K562 (cell line): ENCODE measurements at regions not wholly inside any gene's neighbourhood (a gene's known extent, or its start where the extent isn't known, plus 50 kb on each side); places are given as distances from the start of the nearest gene placed in this dataset.
A peak's percentile ranks its signal among the peaks of the same experiment; 100 is the strongest.

Experiments
- ATAC-seq: fragments of 200-7000 bp; cut with Tn5 transposase; 3 replicates; pipeline ENCODE4 v1.9.1; 2020; ENCODE audit warnings: moderate library complexity
- BruUV-seq: library from RNA; stranded (reverse); fragments of 400-500 nt; replicated peaks from 2 replicates; lab custom pipeline; 2021; lab: Mats Ljungman, UMichigan
- CTCF ChIA-PET: fragments of 300-600 bp; formaldehyde crosslinking; extraction: SDS; loops from one replicate; lab custom pipeline; 2021; ENCODE audit warnings: low intra/inter-chr PET ratio; lab: Yijun Ruan, JAX
- POLR2A ChIA-PET: fragments of 300-600, 350-650 bp; sonication (Branson Sonifier 250); formaldehyde crosslinking; extraction: SDS; loops from one replicate; lab custom pipeline; 2021; ENCODE audit warnings: antibody characterized with exemption, inconsistent platforms; lab: Yijun Ruan, JAX
- DNase-seq, 4 experiments: peaks; one replicate each; pipeline versions ENCODE4 v3.0.0 to v3.0.0-alpha.2; 2011 to 2018; ENCODE audit warnings: low spot score in 3 of 4, mixed read lengths in 3 of 4; ENCODE audit errors: extremely low read depth in 1 of 4
- FAIRE-seq: peaks from 2 replicates; lab custom pipeline; 2011; peaks lifted over from hg19 to GRCh38; lab: Jason Lieb, UNC
- H2AFZ ChIP-seq: 2 replicates; pipeline ENCODE4 v1.6.0; 2011; ENCODE audit warnings: low read depth, low read length, control low read depth, inconsistent platforms
- H3K27ac ChIP-seq: fragments of 200-600 bp; 3 replicates; pipeline ENCODE4 v1.8.0; 2011; ENCODE audit warnings: low read depth, mild to moderate bottlenecking, control low read depth, inconsistent platforms, low read length, moderate library complexity, mixed read lengths; ENCODE audit errors: extremely low read depth
- H3K27me3 ChIP-seq, 2 experiments: fragments of 300-600 bp in 1 of 2; 2 replicates in 1 of 2; 3 replicates in 1 of 2; pipeline versions ENCODE4 v1.6.0 to v1.8.0; 2011; ENCODE audit warnings: inconsistent platforms in 2 of 2, low read length in 2 of 2, mild to moderate bottlenecking in 1 of 2, mixed read lengths in 1 of 2, moderate library complexity in 1 of 2; ENCODE audit not compliant: control insufficient read depth in 2 of 2, insufficient read depth in 2 of 2
- H3K36me3 ChIP-seq: fragments of 300-600 bp; 3 replicates; pipeline ENCODE4 v1.8.0; 2011; ENCODE audit warnings: mild to moderate bottlenecking, low read length, inconsistent platforms; ENCODE audit not compliant: control insufficient read depth, insufficient read depth
- H3K4me1 ChIP-seq, 2 experiments: fragments of 200-600 bp in 1 of 2; replicated peaks in 1 of 2; 2 replicates in 1 of 2; 3 replicates in 1 of 2; pipeline versions ENCODE4 v1.5.1 to v1.8.0; 2011; ENCODE audit warnings: inconsistent platforms in 2 of 2, low read length in 2 of 2, mild to moderate bottlenecking in 1 of 2, mixed read lengths in 1 of 2, moderate library complexity in 1 of 2; ENCODE audit not compliant: control insufficient read depth in 2 of 2, insufficient read depth in 2 of 2
- H3K4me2 ChIP-seq: 2 replicates; pipeline ENCODE4 v1.6.1; 2011; ENCODE audit warnings: low read length, control low read depth, inconsistent platforms, mixed read lengths; ENCODE audit not compliant: insufficient read depth
- H3K4me3 ChIP-seq: fragments of 200-600 bp; sonication (generic), shearing (Covaris generic); 2 replicates; pipeline ENCODE4 v1.5.1; 2016; ENCODE audit warnings: control low read depth, inconsistent platforms
- H3K79me2 ChIP-seq: fragments of 200-600 bp; 3 replicates; pipeline ENCODE4 v1.8.0; 2011; ENCODE audit warnings: low read length, inconsistent platforms; ENCODE audit not compliant: control insufficient read depth, insufficient read depth
- H3K9ac ChIP-seq, 2 experiments: 2 replicates each; pipeline versions ENCODE4 v1.6.0 to v1.6.1; 2011; ENCODE audit warnings: low read depth in 2 of 2, low read length in 2 of 2, control low read depth in 1 of 2, inconsistent platforms in 1 of 2, mild to moderate bottlenecking in 1 of 2, mixed read lengths in 1 of 2; ENCODE audit not compliant: insufficient read depth in 1 of 2
- H3K9me1 ChIP-seq: one replicate; pipeline ENCODE4 v1.6.0; 2011; ENCODE audit warnings: inconsistent platforms, mild to moderate bottlenecking, low read length, moderate library complexity; ENCODE audit not compliant: control insufficient read depth, insufficient read depth
- H3K9me3 ChIP-seq: replicated peaks from 2 replicates; pipeline ENCODE4 v1.5.1; 2011; ENCODE audit warnings: low read depth, low read length, inconsistent platforms; ENCODE audit not compliant: control insufficient read depth, insufficient read depth
- H4K20me1 ChIP-seq: replicated peaks from 2 replicates; pipeline ENCODE4 v1.6.1; 2011; ENCODE audit warnings: low read length, inconsistent platforms, mixed read lengths; ENCODE audit not compliant: control insufficient read depth, insufficient read depth
- CXXC5 ChIP-seq: fragments of 250-450 bp; sonication (Bioruptor Pico); IDR thresholded peaks from 2 replicates; pipeline ENCODE4 v1.8.0; 2022; ENCODE audit warnings: inconsistent platforms, mild to moderate bottlenecking, moderate library complexity
- EP400 ChIP-seq: fragments of 450-650 bp; IDR thresholded peaks from 2 replicates; pipeline ENCODE4 v1.6.1; 2017; ENCODE audit warnings: antibody characterized with exemption, mild to moderate bottlenecking, moderate library complexity
- FUS ChIP-seq: fragments of 200-400 bp; formaldehyde crosslinking; optimal IDR thresholded peaks from 2 replicates; pipeline ENCODE3; 2017; ENCODE audit warnings: low read depth, low read length
- HCFC1 ChIP-seq: IDR thresholded peaks from 2 replicates; pipeline ENCODE4 v1.6.1; 2012; ENCODE audit warnings: low read depth, low read length, improper control_type of control experiment
- NBN ChIP-seq: fragments of 450-650 bp; IDR thresholded peaks from 2 replicates; pipeline ENCODE4 v1.6.1; 2016; ENCODE audit warnings: low read depth, mild to moderate bottlenecking
- NFIC ChIP-seq: fragments of 450-650 bp; IDR thresholded peaks from 2 replicates; pipeline ENCODE4 v1.6.1; 2017; ENCODE audit warnings: mild to moderate bottlenecking, inconsistent platforms
- PHF8 ChIP-seq: fragments of 200-600 bp; sonication (generic); IDR thresholded peaks from 2 replicates; pipeline ENCODE4 v1.6.1; 2012; ENCODE audit warnings: mixed run types, mild to moderate bottlenecking, inconsistent platforms, low read length, moderate library complexity, borderline replicate concordance
- RBM25 ChIP-seq: fragments of 200-400 bp; formaldehyde crosslinking; IDR thresholded peaks from 2 replicates; pipeline ENCODE4 v1.6.1; 2018; ENCODE audit warnings: low read length, low read depth, moderate library complexity; ENCODE audit not compliant: severe bottlenecking
- SNIP1 ChIP-seq: fragments of 450-650 bp; IDR thresholded peaks from 2 replicates; pipeline ENCODE4 v1.7.1; 2017; ENCODE audit warnings: low read depth, mild to moderate bottlenecking
- TCF15 ChIP-seq: fragments of 250-450 bp; sonication (Bioruptor Pico); IDR thresholded peaks from 2 replicates; pipeline ENCODE4 v1.8.0; 2022; ENCODE audit warnings: moderate library complexity, mild to moderate bottlenecking, inconsistent platforms
- YBX1 ChIP-seq: fragments of 450-650 bp; IDR thresholded peaks from 2 replicates; pipeline ENCODE4 v1.7.1; 2016; ENCODE audit warnings: mild to moderate bottlenecking
- WGBS: fragments of 100-300 bp; shearing (Covaris generic); methylation state at CpG from one replicate; pipeline ENCODE4 v1.1.6; 2016; ENCODE audit warnings: low coverage, mixed read lengths; ENCODE audit not compliant: insufficient coverage; ENCODE audit errors: missing lambda C conversion rate; 5-methylcytosine and 5-hydroxymethylcytosine counted together
- in situ Hi-C: fragments of 300-500 bp; cut with MboI; formaldehyde crosslinking; loops from 4 replicates; pipeline ENCODE4 v1.15.0; 2018; ENCODE audit warnings: inconsistent platforms, mixed read lengths
- intact Hi-C: fragments of 100-400 bp; cut with micrococcal nuclease; formaldehyde crosslinking; loops from 2 replicates; pipeline ENCODE4 v1.14.2; 2022

- Histone ChIP-seq H3K9me3 (no peaks in the 10 kb centered on the region), H3K4me1 (no peaks in the 10 kb centered on the region), H3K27ac (no peak overlapping the region), H3K4me3 (no peak overlapping the region), H3K79me2 (no peaks in the 10 kb centered on the region), H3K9me1 (no peaks in the 10 kb centered on the region), H3K9ac (no peak overlapping the region), H3K4me2 (no peak overlapping the region), H2AFZ (no peak overlapping the region), H3K36me3 (no peaks in the 10 kb centered on the region), H4K20me1 (no peaks in the 10 kb centered on the region), H3K27me3 (peaks cover 0 to 5% of the 10 kb centered on the region in 2 experiments; a peak in 4 of 5 replicates)
- POLR2A ChIA-PET, result interaction anchor here (0.5 to 1.4 kb wide), 3 partner anchors 9 to 306 kb away, joined by 3 to 4 read pairs (median 3); no protein-coding TSS in a partner anchor
- BruUV-seq, result no TSS peak
- CTCF ChIA-PET, result no interaction called here
- FAIRE-seq (no peak), DNase-seq (no peak), ATAC-seq (no peak)
- intact Hi-C loops (no loop called here), in situ Hi-C loops (no loop called here)
- no peak for TF ChIP-seq EP400
- TF ChIP-seq SNIP1, result no peak
- TF ChIP-seq RBM25, result peak; percentile 14
- 9% methylated on average over 3 of the region's 3 CpGs for WGBS
These were observed 129.6 kb upstream of the IFNGR1 start for GRCh38 chr6:137348777-137349176.

GRCh38 chr6:137343241-137343640 is 124.1 kb upstream of the IFNGR1 start:
- H3K9me1 ChIP-seq, result no peaks in the 10 kb centered on the region
- no peak overlapping the region for H3K4me2 ChIP-seq
- no peak overlapping the region for H3K27ac ChIP-seq
- no peak for DNase-seq
- no peak for FAIRE-seq
- H3K4me3 ChIP-seq, result no peak overlapping the region
- H3K9ac ChIP-seq, result no peak overlapping the region
- ChIA-PET POLR2A (no interaction called here), CTCF (no interaction called here)
- no peaks in the 10 kb centered on the region for H4K20me1 ChIP-seq
- no peaks in the 10 kb centered on the region for H3K79me2 ChIP-seq
- H3K27me3 ChIP-seq, result peaks cover 0 to 12% of the 10 kb centered on the region in 2 experiments; a peak in 3 of 5 replicates
- intact Hi-C loops, result no loop called here
- H2AFZ ChIP-seq, result no peak overlapping the region
- in situ Hi-C loops, result no loop called here
- TF ChIP-seq CXXC5 (CRISPR knock-in tag) (no peak), NFIC (no peak), NBN (no peak), TCF15 (CRISPR knock-in tag) (no peak), FUS (no peak), HCFC1 (no peak), YBX1 (no peak), PHF8 (no peak)
- no peaks in the 10 kb centered on the region for H3K9me3 ChIP-seq
- WGBS, result 20% methylated on average over 3 of the region's 3 CpGs
- no peaks in the 10 kb centered on the region for H3K4me1 ChIP-seq
- H3K36me3 ChIP-seq, result no peaks in the 10 kb centered on the region
- no peak for ATAC-seq
- BruUV-seq, result no TSS peak
